GM23338 (cell line): ENCODE measurements at regions not wholly inside any gene's neighbourhood (a gene's known extent, or its start where the extent isn't known, plus 50 kb on each side); places are given as distances from the start of the nearest gene placed in this dataset.

ENCODE experiments used
- ATAC-seq: fragments of 200-7000 bp; cut with Tn5 transposase; 3 replicates; pipeline ENCODE4 v1.9.1; 2020
- DNase-seq: peaks from one replicate; pipeline ENCODE4 v3.0.0-alpha.2; 2015; ENCODE audit warnings: low spot score
- H2AFZ ChIP-seq: fragments of 200-600 bp; sonication (generic); 2 replicates; pipeline ENCODE4 v1.8.0; 2016; ENCODE audit warnings: antibody characterized with exemption, mild to moderate bottlenecking, moderate library complexity
- H3F3A ChIP-seq: fragments of 200-600 bp; sonication (generic); replicated peaks from 2 replicates; pipeline ENCODE4 v1.8.0; 2017; ENCODE audit warnings: antibody characterized with exemption, mixed run types, low read depth
- H3K27ac ChIP-seq: fragments of 200-600 bp; sonication (generic); 2 replicates; pipeline ENCODE4 v1.6.1; 2016; ENCODE audit warnings: low read depth
- H3K27me3 ChIP-seq: fragments of 200-600 bp; sonication (generic); 2 replicates; pipeline ENCODE4 v1.8.0; 2016; ENCODE audit warnings: mild to moderate bottlenecking, mixed run types, moderate library complexity; ENCODE audit not compliant: insufficient read depth
- H3K36me3 ChIP-seq: fragments of 200-600 bp; sonication (generic); 2 replicates; pipeline ENCODE4 v1.8.0; 2016; ENCODE audit warnings: mild to moderate bottlenecking; ENCODE audit not compliant: insufficient read depth
- H3K4me1 ChIP-seq: fragments of 200-600 bp; sonication (generic); 2 replicates; pipeline ENCODE4 v1.8.0; 2016; ENCODE audit warnings: mild to moderate bottlenecking, moderate library complexity; ENCODE audit not compliant: insufficient read depth
- H3K4me2 ChIP-seq: fragments of 200-600 bp; sonication (generic); 2 replicates; pipeline ENCODE4 v1.7.1; 2017; ENCODE audit warnings: mixed run types
- H3K4me3 ChIP-seq: fragments of 200-600 bp; sonication (generic); 2 replicates; pipeline ENCODE4 v1.6.1; 2016; ENCODE audit warnings: mixed run types
- H3K79me2 ChIP-seq: fragments of 200-600 bp; sonication (generic); replicated peaks from 2 replicates; pipeline ENCODE4 v1.8.0; 2017; ENCODE audit warnings: mild to moderate bottlenecking; ENCODE audit not compliant: insufficient read depth
- H3K9me2 ChIP-seq: fragments of 200-600 bp; sonication (generic); 2 replicates; pipeline ENCODE4 v1.8.0; 2017; ENCODE audit not compliant: insufficient read depth
- H4K20me1 ChIP-seq: fragments of 200-600 bp; sonication (generic); replicated peaks from 2 replicates; pipeline ENCODE4 v1.8.0; 2017; ENCODE audit warnings: mild to moderate bottlenecking; ENCODE audit not compliant: insufficient read depth
- H3K27ac Mint-ChIP-seq: 2 replicates; pipeline ENCODE4 v1.8.0; 2020; ENCODE audit warnings: inconsistent platforms, mild to moderate bottlenecking, moderate library complexity, mixed read lengths
- H3K27me3 Mint-ChIP-seq: 3 replicates; pipeline ENCODE4 v1.8.0; 2022; ENCODE audit warnings: low read depth, mild to moderate bottlenecking, moderate library complexity, mixed read lengths, inconsistent platforms; ENCODE audit not compliant: insufficient read depth, poor library complexity
- H3K36me3 Mint-ChIP-seq: 3 replicates; pipeline ENCODE4 v1.8.0; 2021; ENCODE audit warnings: low read depth, mild to moderate bottlenecking, inconsistent platforms, moderate library complexity, mixed read lengths
- H3K4me1 Mint-ChIP-seq: 3 replicates; pipeline ENCODE4 v1.8.0; 2020; ENCODE audit warnings: mild to moderate bottlenecking, inconsistent platforms, mixed read lengths
- H3K4me3 Mint-ChIP-seq: 3 replicates; pipeline ENCODE4 v1.8.0; 2021; ENCODE audit warnings: moderate library complexity, mild to moderate bottlenecking, inconsistent platforms, mixed read lengths
- H3K9me3 Mint-ChIP-seq: 3 replicates; pipeline ENCODE4 v1.8.0; 2020; ENCODE audit warnings: moderate library complexity, mild to moderate bottlenecking, inconsistent platforms, mixed read lengths
- CREB1 ChIP-seq: fragments of 250-450 bp; sonication (Bioruptor Pico); IDR thresholded peaks from 2 replicates; pipeline ENCODE4 v1.5.0; 2020; ENCODE audit warnings: low read depth, mild to moderate bottlenecking, moderate library complexity
- ETS1 ChIP-seq: IDR thresholded peaks from 2 replicates; pipeline ENCODE4 v1.6.1; 2016; ENCODE audit warnings: antibody characterized with exemption
- EZH2 ChIP-seq: fragments of 200-600 bp; sonication (generic); IDR thresholded peaks from one replicate; pipeline ENCODE4 v1.8.0; 2017; ENCODE audit warnings: antibody characterized with exemption, mild to moderate bottlenecking, low read depth; ENCODE audit not compliant: unreplicated experiment
- EZH2phosphoT487 ChIP-seq: fragments of 200-600 bp; sonication (generic); IDR thresholded peaks from one replicate; pipeline ENCODE4 v1.8.1; 2018; ENCODE audit warnings: antibody characterized with exemption; ENCODE audit not compliant: unreplicated experiment
- JUNB ChIP-seq: IDR thresholded peaks from one replicate; pipeline ENCODE4 v1.6.1; 2016; ENCODE audit warnings: antibody characterized with exemption; ENCODE audit not compliant: unreplicated experiment
- NANOG ChIP-seq: IDR thresholded peaks from 2 replicates; pipeline ENCODE4 v1.6.1; 2016; ENCODE audit warnings: antibody characterized with exemption, borderline replicate concordance
- POLR2AphosphoS5 ChIP-seq: IDR thresholded peaks from 2 replicates; pipeline ENCODE4 v1.6.1; 2016; ENCODE audit warnings: antibody characterized with exemption, low read depth
- STAT1 ChIP-seq: IDR thresholded peaks from one replicate; pipeline ENCODE4 v1.6.1; 2016; ENCODE audit warnings: antibody characterized with exemption; ENCODE audit not compliant: unreplicated experiment
- ZNF114 ChIP-seq: fragments of 250-450 bp; sonication (Bioruptor Pico); IDR thresholded peaks from 2 replicates; pipeline ENCODE4 v1.5.0; 2020; ENCODE audit warnings: mild to moderate bottlenecking, moderate library complexity
- ZNF331 ChIP-seq: fragments of 250-450 bp; sonication (Bioruptor Pico); IDR thresholded peaks from 2 replicates; pipeline ENCODE4 v1.5.0; 2020; ENCODE audit warnings: low read depth, mild to moderate bottlenecking, moderate library complexity
- ZNF462 ChIP-seq: fragments of 250-450 bp; sonication (Bioruptor Pico); IDR thresholded peaks from 2 replicates; pipeline ENCODE4 v1.5.0; 2020; ENCODE audit warnings: mild to moderate bottlenecking, moderate library complexity
- TF ChIP-seq, protein P1 (sequence below), 2 experiments: fragments of 200-600 bp in 1 of 2; sonication (generic) in 1 of 2; conservative IDR thresholded peaks; 2 replicates each; pipeline versions ENCODE4 v1.5.1 to v1.6.1; 2016 to 2017; ENCODE audit warnings: antibody characterized with exemption in 2 of 2, low read depth in 2 of 2, mild to moderate bottlenecking in 2 of 2, moderate library complexity in 1 of 2

DNA sequence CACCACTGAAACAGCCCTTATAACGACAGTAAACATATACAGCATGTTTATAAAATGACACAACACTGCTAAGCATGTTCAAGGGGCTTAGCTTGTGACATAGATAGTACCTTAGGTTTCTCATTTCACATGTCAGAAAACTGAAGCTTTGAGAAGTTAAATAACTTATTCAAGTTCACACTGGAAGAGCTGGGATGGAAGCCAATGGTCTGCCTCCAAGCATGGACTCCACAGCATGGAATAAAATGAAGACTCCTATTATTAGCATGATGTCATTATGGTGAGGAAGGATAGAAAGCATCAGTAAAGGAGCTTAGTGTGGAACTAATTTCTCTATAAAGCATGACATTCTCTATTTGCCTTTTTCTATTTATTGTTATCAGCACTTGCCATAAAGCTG is 316.7 kb downstream of the PLK2 start (continued):
- TF ChIP-seq EZH2phosphoT487 (no peak), STAT1 (no peak), JUNB (no peak), NANOG (no peak), EZH2 (no peak), POLR2AphosphoS5 (no peak)
- TF ChIP-seq, protein P1, sequence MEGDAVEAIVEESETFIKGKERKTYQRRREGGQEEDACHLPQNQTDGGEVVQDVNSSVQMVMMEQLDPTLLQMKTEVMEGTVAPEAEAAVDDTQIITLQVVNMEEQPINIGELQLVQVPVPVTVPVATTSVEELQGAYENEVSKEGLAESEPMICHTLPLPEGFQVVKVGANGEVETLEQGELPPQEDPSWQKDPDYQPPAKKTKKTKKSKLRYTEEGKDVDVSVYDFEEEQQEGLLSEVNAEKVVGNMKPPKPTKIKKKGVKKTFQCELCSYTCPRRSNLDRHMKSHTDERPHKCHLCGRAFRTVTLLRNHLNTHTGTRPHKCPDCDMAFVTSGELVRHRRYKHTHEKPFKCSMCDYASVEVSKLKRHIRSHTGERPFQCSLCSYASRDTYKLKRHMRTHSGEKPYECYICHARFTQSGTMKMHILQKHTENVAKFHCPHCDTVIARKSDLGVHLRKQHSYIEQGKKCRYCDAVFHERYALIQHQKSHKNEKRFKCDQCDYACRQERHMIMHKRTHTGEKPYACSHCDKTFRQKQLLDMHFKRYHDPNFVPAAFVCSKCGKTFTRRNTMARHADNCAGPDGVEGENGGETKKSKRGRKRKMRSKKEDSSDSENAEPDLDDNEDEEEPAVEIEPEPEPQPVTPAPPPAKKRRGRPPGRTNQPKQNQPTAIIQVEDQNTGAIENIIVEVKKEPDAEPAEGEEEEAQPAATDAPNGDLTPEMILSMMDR (conservative IDR thresholded peaks at IDR 0.05; ENCODE audit: low read depth in 2 of 2), result no peak

DNA sequence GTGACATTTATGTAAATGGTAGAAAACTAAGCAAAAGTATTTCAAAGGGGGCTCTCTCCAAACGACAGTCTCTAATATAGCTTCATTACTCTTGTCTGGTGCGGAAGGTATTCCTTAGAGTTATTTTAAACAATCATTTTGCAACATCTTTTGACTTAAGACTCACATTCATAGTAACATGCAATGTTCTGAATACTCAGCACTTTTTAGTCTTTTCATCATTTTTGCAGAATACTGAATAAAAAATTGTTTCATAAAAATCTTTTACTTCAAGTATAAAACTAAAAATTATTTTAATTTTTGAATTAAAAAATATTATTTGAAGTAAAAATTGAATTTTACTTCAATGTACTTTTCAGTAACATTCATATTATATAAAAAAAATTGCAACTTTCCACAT is 321.1 kb downstream of the PLK2 start:
- no peak overlapping the region for H3K27ac ChIP-seq
- no peak overlapping the region for H2AFZ ChIP-seq
- H3K4me1 Mint-ChIP-seq, result peaks cover 3% of the 10 kb centered on the region; the same call in 2 of the 3 replicates
- H3K9me3 Mint-ChIP-seq, result no peaks in the 10 kb centered on the region
- no peaks in the 10 kb centered on the region for H3K36me3 Mint-ChIP-seq
- H3F3A ChIP-seq, result no peaks in the 10 kb centered on the region
- peaks cover 4% of the 10 kb centered on the region for H3K27me3 Mint-ChIP-seq
- no peak overlapping the region for H3K4me2 ChIP-seq
- ATAC-seq (no peak), DNase-seq (no peak)
- H3K4me3 Mint-ChIP-seq, result no peak overlapping the region
- no peaks in the 10 kb centered on the region for H4K20me1 ChIP-seq
- H3K27me3 ChIP-seq, result no peaks in the 10 kb centered on the region
- no peaks in the 10 kb centered on the region for H3K79me2 ChIP-seq
- no peaks in the 10 kb centered on the region; the same call in 1 of the 2 replicates for H3K4me1 ChIP-seq
- H3K36me3 ChIP-seq, result no peaks in the 10 kb centered on the region
- H3K4me3 ChIP-seq, result no peak overlapping the region
- no peaks in the 10 kb centered on the region for H3K9me2 ChIP-seq
- H3K27ac Mint-ChIP-seq, result no peak overlapping the region
- no peak for TF ChIP-seq ZNF114 (CRISPR knock-in tag)
- TF ChIP-seq NANOG, result no peak
- no peak for TF ChIP-seq JUNB
- TF ChIP-seq CREB1 (CRISPR knock-in tag), result no peak
- TF ChIP-seq EZH2phosphoT487, result no peak
- TF ChIP-seq STAT1, result no peak
- TF ChIP-seq ZNF331, result no peak
- TF ChIP-seq EZH2, result no peak
- TF ChIP-seq POLR2AphosphoS5, result no peak
- TF ChIP-seq ETS1, result no peak
- no peak for TF ChIP-seq ZNF462
- TF ChIP-seq, protein P1 (conservative IDR thresholded peaks at IDR 0.05; ENCODE audit: low read depth in 2 of 2), result no peak
